ENCODE measurements at regions not wholly inside any gene's neighbourhood (a gene's known extent, or its start where the extent isn't known, plus 50 kb on each side); places are given as distances from the start of the nearest gene placed in this dataset.
A peak's percentile ranks its signal among the peaks of the same experiment; 100 is the strongest.

DNA sequence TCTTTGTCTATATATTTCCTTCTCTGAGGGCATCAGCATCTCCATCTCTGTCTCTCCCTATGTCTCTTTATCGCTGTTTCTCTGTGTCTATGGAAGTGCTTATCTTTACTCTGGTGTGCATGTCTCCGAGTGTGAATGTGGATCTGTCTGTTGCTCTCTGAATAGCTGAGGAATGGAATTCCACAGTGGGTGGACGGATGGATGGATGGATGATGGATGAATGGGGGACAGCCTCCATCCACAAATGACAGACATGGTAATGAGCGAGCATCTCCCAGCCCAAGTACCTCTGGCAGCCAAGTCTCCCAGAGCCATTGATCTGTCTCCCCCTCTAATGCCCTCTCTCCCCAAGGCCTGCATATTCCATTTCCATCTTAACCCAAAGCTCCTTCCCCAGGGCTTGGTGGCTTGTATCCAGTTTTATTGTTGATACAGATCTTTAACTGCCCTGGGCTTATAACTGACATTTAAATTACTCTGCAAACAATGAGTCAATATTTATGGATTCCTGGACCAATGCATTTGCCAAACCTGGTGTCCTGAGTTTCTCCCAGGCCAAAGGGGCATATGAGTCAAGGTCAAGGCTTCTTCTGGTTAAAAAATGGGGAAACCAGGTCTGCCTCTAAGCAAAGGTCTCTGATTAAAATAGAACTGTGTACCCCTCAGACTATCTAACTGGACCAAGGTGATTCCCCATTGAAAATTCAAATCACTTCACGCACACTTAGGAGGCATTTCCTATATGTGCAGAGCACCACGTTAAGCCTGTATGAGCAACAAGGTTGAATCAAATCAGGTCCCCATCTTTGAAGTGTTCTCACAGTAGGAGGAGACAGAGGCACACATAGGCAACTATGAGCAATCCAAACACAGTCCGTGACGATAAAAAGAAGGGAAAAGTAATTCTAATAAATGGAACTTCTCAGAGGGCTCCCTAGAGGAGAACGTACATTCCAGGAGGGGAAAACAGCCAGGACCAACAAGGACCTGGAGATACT is 109.9 kb downstream of the TLE3 start:
- DNase-seq (ENCODE audit: low read depth), result peak; percentile 13

DNA sequence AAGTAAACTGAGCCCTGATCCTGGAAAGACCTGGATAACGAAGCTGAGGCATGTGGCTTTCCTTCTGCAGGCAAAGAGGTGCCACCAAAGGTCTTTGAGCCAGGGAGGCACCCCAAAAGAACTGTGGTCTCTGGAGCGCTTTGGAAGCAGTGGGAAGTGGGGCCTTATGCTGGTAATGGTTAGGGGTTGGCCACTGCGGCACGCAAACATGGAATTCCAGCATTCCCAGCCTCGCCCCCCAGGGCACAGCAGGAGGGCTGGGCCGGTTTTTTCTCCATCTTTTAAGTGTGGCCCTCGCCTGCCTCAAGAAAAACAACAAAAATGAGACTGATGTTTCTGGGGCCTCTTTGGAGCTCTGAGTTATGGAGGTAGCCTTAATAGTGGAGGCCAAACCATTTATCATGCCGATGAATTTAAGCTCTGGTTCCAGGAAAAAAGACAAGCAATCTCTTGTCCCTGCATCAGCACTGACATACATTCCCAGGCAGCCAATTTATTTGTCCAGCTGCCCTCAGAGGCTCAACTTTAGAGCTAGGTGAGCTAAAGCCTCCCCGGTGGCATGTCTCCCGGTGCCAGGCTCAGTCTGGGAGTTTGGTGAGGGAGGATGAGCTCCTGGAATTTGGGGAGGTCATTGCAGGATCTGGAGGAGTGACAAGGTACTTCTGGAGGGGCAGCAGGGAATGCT is 109.0 kb downstream of the TLE3 start:
- no peak for DNase-seq (ENCODE audit: low read depth)

DNA sequence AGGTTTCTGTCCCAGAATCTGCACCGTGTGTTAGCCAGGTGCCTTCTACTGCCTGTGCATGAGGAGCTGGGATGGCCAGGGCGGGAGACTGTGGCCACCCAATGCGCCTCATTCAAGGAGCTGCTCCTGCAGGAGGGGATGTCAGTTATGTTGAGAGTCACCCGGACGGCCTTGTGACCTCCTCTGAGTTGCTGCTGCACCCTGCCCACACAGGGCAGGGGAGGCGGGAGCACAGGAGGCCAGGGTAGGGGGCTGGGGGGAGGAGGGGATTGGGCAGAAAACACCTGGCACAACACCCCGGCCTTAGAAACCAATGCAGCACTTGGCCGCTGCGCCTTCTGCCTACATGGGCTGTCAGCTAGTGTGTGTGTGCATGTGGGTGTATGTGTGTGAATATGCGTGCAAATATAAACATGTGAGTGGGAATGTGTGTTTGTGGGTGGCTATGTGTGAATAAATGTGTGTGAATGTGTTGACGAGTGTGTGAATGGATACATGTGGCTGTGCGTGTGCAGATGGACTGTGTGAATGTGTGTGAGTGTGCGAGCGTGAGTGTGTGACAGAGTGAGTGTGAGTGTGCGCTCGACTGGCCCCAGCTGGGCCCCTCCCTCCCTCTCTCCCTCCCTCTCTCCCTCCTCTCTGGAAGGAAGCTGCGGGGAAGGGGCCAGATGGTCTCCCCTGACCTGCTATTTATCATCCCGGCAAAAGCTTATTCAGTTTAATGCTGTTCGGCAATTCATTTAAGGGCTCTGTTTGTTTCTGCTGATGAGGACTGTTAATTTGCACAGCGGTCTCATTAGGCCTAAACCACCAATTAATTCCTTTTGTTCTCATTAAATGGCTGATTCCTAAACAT is 106.9 kb downstream of the TLE3 start:
- DNase-seq (ENCODE audit: low read depth), result no peak

DNA sequence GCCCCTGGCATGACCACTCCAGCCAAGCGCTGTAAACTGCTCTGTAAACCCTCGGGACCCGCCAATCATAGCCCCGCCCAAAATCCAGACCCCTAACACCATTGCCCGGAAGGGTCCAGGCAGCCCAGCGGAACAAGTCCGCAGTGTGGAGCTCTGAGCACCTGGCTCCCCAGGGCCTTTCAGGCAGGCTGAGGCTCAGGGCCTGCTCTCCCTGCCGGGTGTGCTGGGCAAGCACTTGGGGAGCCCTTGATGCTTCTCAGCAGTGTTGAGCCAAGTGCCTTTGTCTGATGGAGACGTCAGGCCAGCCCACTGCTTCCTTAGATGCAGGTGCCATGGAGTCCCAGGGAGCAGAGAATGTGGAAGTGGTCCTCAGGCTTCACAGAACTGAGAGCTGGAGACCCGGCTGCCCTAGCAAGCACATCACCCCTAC is 106.2 kb downstream of the TLE3 start:
- DNase-seq (ENCODE audit: low read depth), result no peak

DNA sequence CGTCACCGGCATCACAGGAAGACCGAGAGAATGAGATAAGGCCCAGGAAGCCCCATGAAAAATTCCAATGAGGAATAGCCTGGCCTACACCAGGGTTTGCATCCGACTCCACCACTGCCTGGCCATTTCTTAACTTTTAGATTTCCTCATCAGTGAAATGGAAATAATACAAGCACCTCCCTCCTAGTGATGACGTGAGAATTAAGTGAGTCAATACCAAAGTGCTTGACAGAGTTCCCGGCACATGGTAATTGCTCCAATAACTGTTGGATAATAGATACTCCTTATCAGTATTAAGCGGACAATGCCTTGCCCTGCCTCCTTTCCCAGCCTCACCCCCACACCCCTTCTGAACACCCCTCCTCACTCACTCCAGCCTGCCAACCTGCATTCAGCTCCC is 105.4 kb downstream of the TLE3 start:
- no peak for DNase-seq (ENCODE audit: low read depth)

DNA sequence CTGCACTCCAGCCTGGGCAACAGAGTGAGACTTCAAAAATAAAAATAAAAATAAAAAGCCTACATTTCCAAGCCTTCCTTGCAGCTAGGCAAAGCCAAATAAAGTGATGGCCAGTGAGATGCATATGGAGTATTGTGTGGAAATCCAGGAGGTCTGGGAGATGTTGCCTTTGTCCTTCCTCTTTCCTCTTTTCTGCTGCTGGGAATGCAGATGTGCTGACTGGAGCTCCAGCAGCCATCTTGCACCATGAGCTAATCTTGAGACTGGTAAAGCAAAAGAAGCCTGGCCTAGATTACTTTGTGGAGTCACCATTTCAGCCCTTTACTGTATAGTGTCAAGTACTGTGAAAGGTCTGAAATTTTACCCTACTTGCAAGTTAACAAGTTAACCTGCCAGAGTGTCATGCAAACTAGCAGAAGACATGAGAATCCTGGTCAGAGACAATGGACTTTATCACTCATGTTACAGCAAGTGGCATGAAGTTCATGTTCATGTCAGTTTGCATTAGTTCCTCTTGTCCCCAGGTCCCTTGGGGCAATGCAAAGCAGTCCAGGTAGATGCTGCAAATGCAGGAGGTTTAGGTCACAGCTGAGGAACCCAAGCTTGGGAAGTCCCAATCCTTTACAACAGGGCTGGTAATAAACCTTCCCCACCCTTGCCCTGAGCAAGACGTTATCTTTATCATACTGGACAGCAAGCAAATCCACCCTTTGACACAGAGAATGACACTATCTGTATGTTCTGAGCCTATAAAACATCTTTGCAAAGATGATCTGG is 103.1 kb downstream of the TLE3 start:
- DNase-seq (ENCODE audit: low read depth), result no peak

DNA sequence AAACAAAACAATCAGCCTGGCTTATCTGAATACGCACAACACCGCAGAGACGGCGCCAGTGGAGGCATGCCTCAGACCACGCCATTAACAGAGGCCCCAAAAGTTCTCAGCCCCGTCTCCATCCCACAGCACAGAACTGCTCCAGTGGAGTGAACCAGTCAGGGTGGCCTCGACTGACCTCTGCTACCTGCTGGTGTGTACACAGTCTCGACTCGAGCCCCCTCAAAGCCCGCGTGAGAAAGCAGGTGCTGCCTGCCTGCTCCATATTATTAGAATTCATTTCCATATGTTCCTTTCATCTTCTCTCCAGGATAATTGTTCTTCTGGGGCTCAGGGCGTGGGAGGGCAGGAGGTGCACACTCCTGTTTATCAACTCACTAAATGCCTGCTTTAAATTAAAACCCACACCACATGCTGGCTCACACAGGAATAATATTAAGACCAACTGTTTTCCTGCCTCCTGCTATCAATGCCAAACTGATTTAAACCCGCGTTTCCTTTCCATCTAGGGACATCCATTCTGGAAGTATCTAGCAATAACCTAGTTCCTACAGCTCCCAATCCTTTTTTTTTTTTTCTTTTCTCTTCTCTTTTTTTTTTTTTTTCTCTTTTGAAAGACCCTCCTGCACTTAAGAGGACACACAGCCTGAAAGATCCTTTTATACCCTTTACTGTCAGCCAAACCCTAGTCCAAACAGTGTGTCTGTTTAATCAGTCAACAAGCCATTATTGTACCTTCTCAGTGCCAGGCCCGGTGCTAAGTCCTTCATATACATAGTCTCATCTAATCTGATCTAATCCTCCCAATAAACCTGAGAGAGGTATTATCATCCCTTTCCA is 101.2 kb downstream of the TLE3 start:
- DNase-seq (ENCODE audit: low read depth), result no peak

DNA sequence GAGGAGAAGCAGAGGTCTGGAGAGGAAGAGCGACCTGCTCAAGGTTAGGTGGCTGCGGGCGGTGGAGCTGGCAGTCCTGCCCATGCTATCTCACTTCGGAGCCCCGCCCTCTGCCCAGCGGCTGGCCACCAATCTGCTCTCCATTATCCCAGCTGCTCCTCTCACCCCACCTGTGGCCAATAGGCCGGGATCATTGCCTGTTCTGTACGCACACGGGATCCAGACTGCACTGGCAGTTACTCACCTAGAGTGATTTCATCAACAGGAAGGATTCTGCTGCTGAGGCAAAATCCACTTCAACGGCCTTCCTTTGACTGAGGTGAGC is 100.6 kb downstream of the TLE3 start:
- no peak for DNase-seq (ENCODE audit: low read depth)

Measured in EH (cell line).